GDM1 (cell line): ENCODE measurements at regions not wholly inside any gene's neighbourhood (a gene's known extent, or its start where the extent isn't known, plus 50 kb on each side); places are given as distances from the start of the nearest gene placed in this dataset.

Experiments
- DNase-seq: peaks from one replicate; lab custom pipeline; 2025; lab: John Stamatoyannopoulos, UW

GRCh38 chr10:10225136-10225676 lies 792.5 kb upstream of the CELF2 start:
- DNase-seq = no peak

- no peak for DNase-seq
Observed at GRCh38 chr10:10233229-10233628, 784.4 kb upstream of the CELF2 start.

- no peak for DNase-seq
Observed at GRCh38 chr10:10235003-10235402, 782.7 kb upstream of the CELF2 start.

GRCh38 chr10:10247585-10247984 lies 770.1 kb upstream of the CELF2 start:
- DNase-seq = no peak

GRCh38 chr10:10256860-10257259 lies 760.8 kb upstream of the CELF2 start:
- no peak for DNase-seq

- no peak for DNase-seq
Observed at GRCh38 chr10:10259013-10259412, 758.7 kb upstream of the CELF2 start.

- DNase-seq = no peak
Observed at GRCh38 chr10:10270126-10271050, 747.3 kb upstream of the CELF2 start.

GRCh38 chr10:10271639-10272192 lies 746.0 kb upstream of the CELF2 start:
- DNase-seq = no peak

- no peak for DNase-seq
Observed at GRCh38 chr10:10273661-10274060, 744.0 kb upstream of the CELF2 start.

- no peak for DNase-seq
Observed at GRCh38 chr10:10279906-10280305, 737.8 kb upstream of the CELF2 start.

GRCh38 chr10:10292501-10292900 lies 725.2 kb upstream of the CELF2 start:
- DNase-seq = no peak

- DNase-seq = no peak
Observed at GRCh38 chr10:10293041-10293440, 724.6 kb upstream of the CELF2 start.

- no peak for DNase-seq
Observed at GRCh38 chr10:10293481-10293951, 724.2 kb upstream of the CELF2 start.

GRCh38 chr10:10294184-10294880 lies 723.3 kb upstream of the CELF2 start:
- DNase-seq = no peak

GRCh38 chr10:10294881-10295529 lies 722.7 kb upstream of the CELF2 start:
- DNase-seq = no peak

GRCh38 chr10:10295537-10295936 lies 722.1 kb upstream of the CELF2 start:
- no peak for DNase-seq

GRCh38 chr10:10302689-10303088 lies 715.0 kb upstream of the CELF2 start:
- no peak for DNase-seq

GRCh38 chr10:10307036-10307435 lies 710.6 kb upstream of the CELF2 start:
- DNase-seq = no peak

GRCh38 chr10:10307551-10307950 lies 710.1 kb upstream of the CELF2 start:
- no peak for DNase-seq

- no peak for DNase-seq
Observed at GRCh38 chr10:10310498-10310897, 707.2 kb upstream of the CELF2 start.

- no peak for DNase-seq
Observed at GRCh38 chr10:10311966-10312365, 705.7 kb upstream of the CELF2 start.
